ENCODE measurements at regions not wholly inside any gene's neighbourhood (a gene's known extent, or its start where the extent isn't known, plus 50 kb on each side); places are given as distances from the start of the nearest gene placed in this dataset.

DNA sequence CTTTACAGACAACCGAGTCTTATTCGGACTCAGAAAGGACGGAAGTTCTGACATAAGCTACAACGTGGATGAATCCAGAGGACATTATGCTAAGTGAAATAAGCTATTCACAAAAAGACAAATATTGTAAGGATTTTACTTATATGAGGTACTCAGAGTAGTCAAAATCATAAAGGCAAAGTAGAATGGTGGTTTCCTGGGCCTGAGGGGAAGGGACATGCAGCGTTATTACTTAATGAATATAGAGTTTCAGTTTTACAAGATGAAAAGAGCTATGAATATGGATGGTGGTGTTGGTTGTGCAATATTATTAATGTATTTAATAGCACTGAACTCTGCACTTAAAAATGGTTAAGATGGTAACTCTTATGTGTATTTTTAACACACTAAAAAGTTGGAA lies 419.1 kb upstream of the SGCG start:
- Histone ChIP-seq H3K36me3 (ENCODE audit: insufficient read depth) (no peaks in the 10 kb centered on the region), H3K4me3 (no peak overlapping the region), H3K9me2 (ENCODE audit: insufficient read depth) (no peaks in the 10 kb centered on the region), H3K4me2 (no peak overlapping the region), H3K79me2 (replicated peaks; ENCODE audit: insufficient read depth) (no peaks in the 10 kb centered on the region), H2AFZ (no peak overlapping the region), H3K27me3 (ENCODE audit: insufficient read depth) (no peaks in the 10 kb centered on the region), H3K4me1 (ENCODE audit: insufficient read depth) (peaks cover 11% of the 10 kb centered on the region; the same call in 1 of the 2 replicates), H3K27ac (ENCODE audit: low read depth) (no peak overlapping the region), H3F3A (replicated peaks; ENCODE audit: low read depth) (no peaks in the 10 kb centered on the region), H4K20me1 (replicated peaks; ENCODE audit: insufficient read depth) (no peaks in the 10 kb centered on the region)
- DNase-seq (ENCODE audit: low spot score) (no peak), ATAC-seq (no peak)
- Mint-ChIP-seq H3K4me1 (peaks cover 8% of the 10 kb centered on the region), H3K27me3 (ENCODE audit: insufficient read depth, low read depth, poor library complexity) (no peaks in the 10 kb centered on the region), H3K9me3 (no peaks in the 10 kb centered on the region), H3K36me3 (ENCODE audit: low read depth) (no peaks in the 10 kb centered on the region), H3K27ac (no peak overlapping the region), H3K4me3 (no peak overlapping the region)
- TF ChIP-seq, protein P1, sequence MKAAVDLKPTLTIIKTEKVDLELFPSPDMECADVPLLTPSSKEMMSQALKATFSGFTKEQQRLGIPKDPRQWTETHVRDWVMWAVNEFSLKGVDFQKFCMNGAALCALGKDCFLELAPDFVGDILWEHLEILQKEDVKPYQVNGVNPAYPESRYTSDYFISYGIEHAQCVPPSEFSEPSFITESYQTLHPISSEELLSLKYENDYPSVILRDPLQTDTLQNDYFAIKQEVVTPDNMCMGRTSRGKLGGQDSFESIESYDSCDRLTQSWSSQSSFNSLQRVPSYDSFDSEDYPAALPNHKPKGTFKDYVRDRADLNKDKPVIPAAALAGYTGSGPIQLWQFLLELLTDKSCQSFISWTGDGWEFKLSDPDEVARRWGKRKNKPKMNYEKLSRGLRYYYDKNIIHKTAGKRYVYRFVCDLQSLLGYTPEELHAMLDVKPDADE (IDR thresholded peaks at IDR 0.05) = no peak
- TF ChIP-seq CREB1 (CRISPR knock-in tag; IDR thresholded peaks at IDR 0.05; ENCODE audit: low read depth) (no peak), STAT1 (IDR thresholded peaks at IDR 0.05; ENCODE audit: unreplicated experiment) (no peak), POLR2AphosphoS5 (IDR thresholded peaks at IDR 0.05; ENCODE audit: low read depth) (no peak)

DNA sequence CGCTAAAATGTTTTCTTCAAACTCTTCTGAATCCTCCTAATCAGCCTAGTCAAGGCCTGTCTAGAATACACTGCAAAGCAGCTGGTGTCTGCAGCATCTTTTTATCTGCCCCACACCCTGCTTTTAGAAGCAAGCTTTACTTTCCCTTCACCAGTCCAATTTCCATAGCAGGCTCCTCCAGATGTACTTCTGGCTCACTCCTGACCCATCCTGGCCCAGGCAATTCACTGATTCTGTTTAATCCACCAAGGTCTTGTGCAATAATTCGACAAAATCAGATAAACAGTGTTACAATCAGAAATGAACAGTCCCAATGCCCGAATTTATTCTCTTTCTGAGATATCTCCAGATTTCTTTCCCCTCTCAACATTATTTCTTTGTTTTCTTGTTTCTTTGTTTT lies 415.2 kb upstream of the SGCG start:
- Histone ChIP-seq H3K4me3 (no peak overlapping the region), H3K36me3 (ENCODE audit: insufficient read depth) (no peaks in the 10 kb centered on the region), H3K9me2 (ENCODE audit: insufficient read depth) (no peaks in the 10 kb centered on the region), H3K4me1 (ENCODE audit: insufficient read depth) (no peaks in the 10 kb centered on the region), H4K20me1 (replicated peaks; ENCODE audit: insufficient read depth) (no peaks in the 10 kb centered on the region), H3K27me3 (ENCODE audit: insufficient read depth) (no peaks in the 10 kb centered on the region), H3K27ac (ENCODE audit: low read depth) (no peak overlapping the region), H2AFZ (no peak overlapping the region), H3K4me2 (no peak overlapping the region), H3F3A (replicated peaks; ENCODE audit: low read depth) (no peaks in the 10 kb centered on the region), H3K79me2 (replicated peaks; ENCODE audit: insufficient read depth) (no peaks in the 10 kb centered on the region)
- DNase-seq (ENCODE audit: low spot score) (no peak), ATAC-seq (no peak)
- Mint-ChIP-seq H3K36me3 (ENCODE audit: low read depth) (no peaks in the 10 kb centered on the region), H3K4me1 (no peaks in the 10 kb centered on the region), H3K9me3 (no peaks in the 10 kb centered on the region), H3K27ac (no peak overlapping the region), H3K4me3 (no peak overlapping the region), H3K27me3 (ENCODE audit: insufficient read depth, low read depth, poor library complexity) (no peaks in the 10 kb centered on the region)
- TF ChIP-seq JUNB (IDR thresholded peaks at IDR 0.05; ENCODE audit: unreplicated experiment) (no peak), NANOG (IDR thresholded peaks at IDR 0.05; ENCODE audit: borderline replicate concordance) (no peak), EZH2 (IDR thresholded peaks at IDR 0.05; ENCODE audit: low read depth, unreplicated experiment) (no peak), EZH2phosphoT487 (IDR thresholded peaks at IDR 0.05; ENCODE audit: unreplicated experiment) (no peak), ZNF114 (CRISPR knock-in tag; IDR thresholded peaks at IDR 0.05) (no peak)
- TF ChIP-seq, protein P2, sequence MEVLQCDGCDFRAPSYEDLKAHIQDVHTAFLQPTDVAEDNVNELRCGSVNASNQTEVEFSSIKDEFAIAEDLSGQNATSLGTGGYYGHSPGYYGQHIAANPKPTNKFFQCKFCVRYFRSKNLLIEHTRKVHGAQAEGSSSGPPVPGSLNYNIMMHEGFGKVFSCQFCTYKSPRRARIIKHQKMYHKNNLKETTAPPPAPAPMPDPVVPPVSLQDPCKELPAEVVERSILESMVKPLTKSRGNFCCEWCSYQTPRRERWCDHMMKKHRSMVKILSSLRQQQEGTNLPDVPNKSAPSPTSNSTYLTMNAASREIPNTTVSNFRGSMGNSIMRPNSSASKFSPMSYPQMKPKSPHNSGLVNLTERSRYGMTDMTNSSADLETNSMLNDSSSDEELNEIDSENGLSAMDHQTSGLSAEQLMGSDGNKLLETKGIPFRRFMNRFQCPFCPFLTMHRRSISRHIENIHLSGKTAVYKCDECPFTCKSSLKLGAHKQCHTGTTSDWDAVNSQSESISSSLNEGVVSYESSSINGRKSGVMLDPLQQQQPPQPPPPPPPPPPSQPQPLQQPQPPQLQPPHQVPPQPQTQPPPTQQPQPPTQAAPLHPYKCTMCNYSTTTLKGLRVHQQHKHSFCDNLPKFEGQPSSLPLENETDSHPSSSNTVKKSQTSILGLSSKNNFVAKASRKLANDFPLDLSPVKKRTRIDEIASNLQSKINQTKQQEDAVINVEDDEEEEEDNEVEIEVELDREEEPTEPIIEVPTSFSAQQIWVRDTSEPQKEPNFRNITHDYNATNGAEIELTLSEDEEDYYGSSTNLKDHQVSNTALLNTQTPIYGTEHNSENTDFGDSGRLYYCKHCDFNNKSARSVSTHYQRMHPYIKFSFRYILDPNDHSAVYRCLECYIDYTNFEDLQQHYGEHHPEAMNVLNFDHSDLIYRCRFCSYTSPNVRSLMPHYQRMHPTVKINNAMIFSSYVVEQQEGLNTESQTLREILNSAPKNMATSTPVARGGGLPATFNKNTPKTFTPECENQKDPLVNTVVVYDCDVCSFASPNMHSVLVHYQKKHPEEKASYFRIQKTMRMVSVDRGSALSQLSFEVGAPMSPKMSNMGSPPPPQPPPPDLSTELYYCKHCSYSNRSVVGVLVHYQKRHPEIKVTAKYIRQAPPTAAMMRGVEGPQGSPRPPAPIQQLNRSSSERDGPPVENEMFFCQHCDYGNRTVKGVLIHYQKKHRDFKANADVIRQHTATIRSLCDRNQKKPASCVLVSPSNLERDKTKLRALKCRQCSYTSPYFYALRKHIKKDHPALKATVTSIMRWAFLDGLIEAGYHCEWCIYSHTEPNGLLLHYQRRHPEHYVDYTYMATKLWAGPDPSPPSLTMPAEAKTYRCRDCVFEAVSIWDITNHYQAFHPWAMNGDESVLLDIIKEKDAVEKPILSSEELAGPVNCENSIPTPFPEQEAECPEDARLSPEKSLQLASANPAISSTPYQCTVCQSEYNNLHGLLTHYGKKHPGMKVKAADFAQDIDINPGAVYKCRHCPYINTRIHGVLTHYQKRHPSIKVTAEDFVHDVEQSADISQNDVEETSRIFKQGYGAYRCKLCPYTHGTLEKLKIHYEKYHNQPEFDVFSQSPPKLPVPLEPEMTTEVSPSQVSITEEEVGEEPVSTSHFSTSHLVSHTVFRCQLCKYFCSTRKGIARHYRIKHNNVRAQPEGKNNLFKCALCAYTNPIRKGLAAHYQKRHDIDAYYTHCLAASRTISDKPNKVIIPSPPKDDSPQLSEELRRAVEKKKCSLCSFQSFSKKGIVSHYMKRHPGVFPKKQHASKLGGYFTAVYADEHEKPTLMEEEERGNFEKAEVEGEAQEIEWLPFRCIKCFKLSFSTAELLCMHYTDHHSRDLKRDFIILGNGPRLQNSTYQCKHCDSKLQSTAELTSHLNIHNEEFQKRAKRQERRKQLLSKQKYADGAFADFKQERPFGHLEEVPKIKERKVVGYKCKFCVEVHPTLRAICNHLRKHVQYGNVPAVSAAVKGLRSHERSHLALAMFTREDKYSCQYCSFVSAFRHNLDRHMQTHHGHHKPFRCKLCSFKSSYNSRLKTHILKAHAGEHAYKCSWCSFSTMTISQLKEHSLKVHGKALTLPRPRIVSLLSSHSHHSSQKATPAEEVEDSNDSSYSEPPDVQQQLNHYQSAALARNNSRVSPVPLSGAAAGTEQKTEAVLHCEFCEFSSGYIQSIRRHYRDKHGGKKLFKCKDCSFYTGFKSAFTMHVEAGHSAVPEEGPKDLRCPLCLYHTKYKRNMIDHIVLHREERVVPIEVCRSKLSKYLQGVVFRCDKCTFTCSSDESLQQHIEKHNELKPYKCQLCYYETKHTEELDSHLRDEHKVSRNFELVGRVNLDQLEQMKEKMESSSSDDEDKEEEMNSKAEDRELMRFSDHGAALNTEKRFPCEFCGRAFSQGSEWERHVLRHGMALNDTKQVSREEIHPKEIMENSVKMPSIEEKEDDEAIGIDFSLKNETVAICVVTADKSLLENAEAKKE (CRISPR knock-in tag; IDR thresholded peaks at IDR 0.05) = no peak
- TF ChIP-seq, protein P3, sequence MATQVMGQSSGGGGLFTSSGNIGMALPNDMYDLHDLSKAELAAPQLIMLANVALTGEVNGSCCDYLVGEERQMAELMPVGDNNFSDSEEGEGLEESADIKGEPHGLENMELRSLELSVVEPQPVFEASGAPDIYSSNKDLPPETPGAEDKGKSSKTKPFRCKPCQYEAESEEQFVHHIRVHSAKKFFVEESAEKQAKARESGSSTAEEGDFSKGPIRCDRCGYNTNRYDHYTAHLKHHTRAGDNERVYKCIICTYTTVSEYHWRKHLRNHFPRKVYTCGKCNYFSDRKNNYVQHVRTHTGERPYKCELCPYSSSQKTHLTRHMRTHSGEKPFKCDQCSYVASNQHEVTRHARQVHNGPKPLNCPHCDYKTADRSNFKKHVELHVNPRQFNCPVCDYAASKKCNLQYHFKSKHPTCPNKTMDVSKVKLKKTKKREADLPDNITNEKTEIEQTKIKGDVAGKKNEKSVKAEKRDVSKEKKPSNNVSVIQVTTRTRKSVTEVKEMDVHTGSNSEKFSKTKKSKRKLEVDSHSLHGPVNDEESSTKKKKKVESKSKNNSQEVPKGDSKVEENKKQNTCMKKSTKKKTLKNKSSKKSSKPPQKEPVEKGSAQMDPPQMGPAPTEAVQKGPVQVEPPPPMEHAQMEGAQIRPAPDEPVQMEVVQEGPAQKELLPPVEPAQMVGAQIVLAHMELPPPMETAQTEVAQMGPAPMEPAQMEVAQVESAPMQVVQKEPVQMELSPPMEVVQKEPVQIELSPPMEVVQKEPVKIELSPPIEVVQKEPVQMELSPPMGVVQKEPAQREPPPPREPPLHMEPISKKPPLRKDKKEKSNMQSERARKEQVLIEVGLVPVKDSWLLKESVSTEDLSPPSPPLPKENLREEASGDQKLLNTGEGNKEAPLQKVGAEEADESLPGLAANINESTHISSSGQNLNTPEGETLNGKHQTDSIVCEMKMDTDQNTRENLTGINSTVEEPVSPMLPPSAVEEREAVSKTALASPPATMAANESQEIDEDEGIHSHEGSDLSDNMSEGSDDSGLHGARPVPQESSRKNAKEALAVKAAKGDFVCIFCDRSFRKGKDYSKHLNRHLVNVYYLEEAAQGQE (IDR thresholded peaks at IDR 0.05; ENCODE audit: unreplicated experiment) = no peak

All from GM23338 (cell line).